RKO (cell line): ENCODE measurements at regions not wholly inside any gene's neighbourhood (a gene's known extent, or its start where the extent isn't known, plus 50 kb on each side); places are given as distances from the start of the nearest gene placed in this dataset.
"Not testable (repeated sequence)": the region's sequence is repeated elsewhere in the genome, so short reads cannot be mapped to it uniquely, and the experiment has no call there.

Experiments used
- DNase-seq: peaks from one replicate; pipeline ENCODE4 v3.0.0-alpha.2; 2016; ENCODE audit warnings: low spot score

- DNase-seq, result no peak
Measured at GRCh38 chr15:77839456-77839855, 206.7 kb upstream of the LINGO1 start.

- DNase-seq, result no peak
Measured at GRCh38 chr15:77838595-77838994, 205.9 kb upstream of the LINGO1 start.

- no peak for DNase-seq
Measured at GRCh38 chr15:77838061-77838460, 205.3 kb upstream of the LINGO1 start.

- DNase-seq, result no peak
Measured at GRCh38 chr15:77837649-77838025, 204.9 kb upstream of the LINGO1 start.

- DNase-seq, result no peak
Measured at GRCh38 chr15:77836906-77837648, 204.4 kb upstream of the LINGO1 start.

GRCh38 chr15:77836121-77836692 lies 203.5 kb upstream of the LINGO1 start:
- no peak for DNase-seq

GRCh38 chr15:77834276-77834990 lies 201.7 kb upstream of the LINGO1 start:
- no peak for DNase-seq

GRCh38 chr15:77832874-77833273 lies 200.2 kb upstream of the LINGO1 start:
- no peak for DNase-seq

GRCh38 chr15:77831986-77832385 lies 199.3 kb upstream of the LINGO1 start:
- DNase-seq, result no peak

GRCh38 chr15:77830051-77830468 lies 197.3 kb upstream of the LINGO1 start:
- peak; percentile 56 for DNase-seq

- not testable (repeated sequence) for DNase-seq
Measured at GRCh38 chr15:77829331-77829730, 196.6 kb upstream of the LINGO1 start.

GRCh38 chr15:77827860-77828259 lies 195.1 kb upstream of the LINGO1 start:
- no peak for DNase-seq

- DNase-seq, result no peak
Measured at GRCh38 chr15:77826006-77826695, 193.4 kb upstream of the LINGO1 start.

GRCh38 chr15:77825546-77825945 lies 192.8 kb upstream of the LINGO1 start:
- no peak for DNase-seq

- DNase-seq, result no peak
Measured at GRCh38 chr15:77825252-77825542, 192.5 kb upstream of the LINGO1 start.

GRCh38 chr15:77824361-77825251 lies 191.9 kb upstream of the LINGO1 start:
- DNase-seq, result no peak

GRCh38 chr15:77823736-77824135 lies 191.0 kb upstream of the LINGO1 start:
- no peak for DNase-seq

GRCh38 chr15:77822631-77823230 lies 190.0 kb upstream of the LINGO1 start:
- no peak for DNase-seq

GRCh38 chr15:77821959-77822256 lies 189.2 kb upstream of the LINGO1 start:
- no peak for DNase-seq

- peak; percentile 27 for DNase-seq
Measured at GRCh38 chr15:77821188-77821958, 188.7 kb upstream of the LINGO1 start.
